Panc1 (cell line): ENCODE measurements at regions not wholly inside any gene's neighbourhood (a gene's known extent, or its start where the extent isn't known, plus 50 kb on each side); places are given as distances from the start of the nearest gene placed in this dataset.
A peak's percentile ranks its signal among the peaks of the same experiment; 100 is the strongest.

Experiments used
- ATAC-seq: fragments of 200-7000 bp; cut with Tn5 transposase; 2 replicates; pipeline ENCODE4 v1.9.1; 2020; ENCODE audit warnings: mild to moderate bottlenecking, moderate library complexity
- BruUV-seq: library from RNA; stranded (reverse); fragments of 400-500 nt; replicated peaks from 2 replicates; lab custom pipeline; 2021; lab: Mats Ljungman, UMichigan
- CTCF ChIA-PET: fragments of 300-600 bp; sonication (Branson Sonifier 250); formaldehyde crosslinking; loops from one replicate; lab custom pipeline; 2022; ENCODE audit warnings: antibody characterized with exemption; lab: Charles Lee
- POLR2A ChIA-PET: fragments of 300-600 bp; sonication (Branson Sonifier 250); formaldehyde crosslinking; loops from one replicate; lab custom pipeline; 2022; ENCODE audit warnings: antibody characterized with exemption; lab: Charles Lee
- DNase-seq: peaks from one replicate; pipeline ENCODE4 v3.0.0-alpha.2; 2010; ENCODE audit warnings: low read depth, low spot score
- H3K27ac ChIP-seq: 2 replicates; pipeline ENCODE4 v1.5.1; 2011; ENCODE audit warnings: mild to moderate bottlenecking, low read length, inconsistent platforms
- H3K27me3 ChIP-seq: fragments of 200-500 bp; sonication (Bioruptor generic); 2 replicates; pipeline ENCODE4 v1.6.0; 2014; ENCODE audit warnings: low read length, inconsistent platforms; ENCODE audit not compliant: control insufficient read depth, insufficient read depth
- H3K36me3 ChIP-seq: fragments of 200-500 bp; sonication (Bioruptor generic); 2 replicates; pipeline ENCODE4 v1.5.1; 2014; ENCODE audit warnings: inconsistent platforms, mild to moderate bottlenecking, low read length, moderate library complexity; ENCODE audit not compliant: control insufficient read depth, insufficient read depth
- H3K4me1 ChIP-seq: 2 replicates; pipeline ENCODE4 v1.5.1; 2011; ENCODE audit warnings: inconsistent platforms, mild to moderate bottlenecking, low read length, moderate library complexity; ENCODE audit not compliant: control insufficient read depth, insufficient read depth
- H3K4me3 ChIP-seq, 2 experiments: 2 replicates each; pipeline ENCODE4 v1.5.1; 2011 to 2012; ENCODE audit warnings: low read depth in 2 of 2, low read length in 2 of 2, mild to moderate bottlenecking in 2 of 2, inconsistent platforms in 1 of 2, moderate library complexity in 1 of 2
- H3K9me3 ChIP-seq: fragments of 200-500 bp; sonication (Bioruptor generic); 2 replicates; pipeline ENCODE4 v1.5.1; 2014; ENCODE audit warnings: low read depth, mild to moderate bottlenecking, inconsistent platforms, low read length, moderate library complexity; ENCODE audit not compliant: control insufficient read depth, insufficient read depth
- CTCF ChIP-seq: fragments of 450-650 bp; IDR thresholded peaks from 2 replicates; pipeline ENCODE4 v1.5.1; 2017; ENCODE audit warnings: mild to moderate bottlenecking
- POLR2AphosphoS5 ChIP-seq: IDR thresholded peaks from 2 replicates; pipeline ENCODE4 v1.6.1; 2012; ENCODE audit warnings: mild to moderate bottlenecking, low read depth, low read length, moderate library complexity
- REST ChIP-seq, 2 experiments: IDR thresholded peaks; 2 replicates each; pipeline ENCODE4 v1.6.1; 2011 to 2012; ENCODE audit warnings: low read depth in 2 of 2, control low read depth in 1 of 2, low read length in 1 of 2, mild to moderate bottlenecking in 1 of 2, moderate library complexity in 1 of 2; ENCODE audit not compliant: insufficient read depth in 1 of 2
- SIN3A ChIP-seq: IDR thresholded peaks from 2 replicates; pipeline ENCODE4 v1.6.1; 2012; ENCODE audit warnings: low read depth, mild to moderate bottlenecking, low read length, moderate library complexity, borderline replicate concordance; ENCODE audit not compliant: insufficient read depth
- TCF7L2 ChIP-seq: IDR thresholded peaks from 2 replicates; pipeline ENCODE4 v1.6.1; 2011; ENCODE audit warnings: mild to moderate bottlenecking, low read depth, low read length, inconsistent platforms
- in situ Hi-C: cut with HindIII; loops from 2 replicates; pipeline ENCODE4 v1.10.0; 2016; ENCODE audit warnings: low sequenced_read_pairs, low pct_unique_long_range_greater_than_20kb
- intact Hi-C: fragments of 100-400 bp; cut with micrococcal nuclease; formaldehyde crosslinking; loops from one replicate; pipeline ENCODE4 v1.10.0; 2022; ENCODE audit not compliant: unreplicated experiment

- ChIA-PET CTCF (no interaction called here), POLR2A (no interaction called here)
- no peak for ATAC-seq
- no TSS peak for BruUV-seq
- no peak overlapping the region for H3K4me3 ChIP-seq
- no peak overlapping the region for H3K27ac ChIP-seq
- H3K36me3 ChIP-seq = no peaks in the 10 kb centered on the region
- no peaks in the 10 kb centered on the region for H3K27me3 ChIP-seq
- H3K4me1 ChIP-seq = no peaks in the 10 kb centered on the region
- intact Hi-C loops = no loop called here
- in situ Hi-C loops = no loop called here
- H3K9me3 ChIP-seq = no peaks in the 10 kb centered on the region
- DNase-seq = no peak
- TF ChIP-seq CTCF (no peak), REST (IDR thresholded peaks at IDR 0.05; ENCODE audit: insufficient read depth in 1 of 2, low read depth in 2 of 2, low read length in 1 of 2) (no peak), SIN3A (no peak), TCF7L2 (no peak), POLR2AphosphoS5 (no peak)
Measured at GRCh38 chr10:14399641-14400040, 68.9 kb upstream of the FRMD4A start.

- BruUV-seq = no TSS peak
- Histone ChIP-seq H3K4me1 (no peaks in the 10 kb centered on the region), H3K27me3 (no peaks in the 10 kb centered on the region), H3K36me3 (no peaks in the 10 kb centered on the region), H3K27ac (no peak overlapping the region), H3K9me3 (no peaks in the 10 kb centered on the region), H3K4me3 (no peak overlapping the region)
- TF ChIP-seq SIN3A = no peak
- no peak for TF ChIP-seq CTCF
- no peak for TF ChIP-seq TCF7L2
- no peak for TF ChIP-seq REST (IDR thresholded peaks at IDR 0.05; ENCODE audit: insufficient read depth in 1 of 2, low read depth in 2 of 2, low read length in 1 of 2)
- no peak for TF ChIP-seq POLR2AphosphoS5
- CTCF ChIA-PET = interaction anchor here (0.6 kb wide), 1 partner anchor 11 kb away, joined by 5 read pairs; no protein-coding TSS in a partner anchor
- POLR2A ChIA-PET = no interaction called here
- intact Hi-C loops (no loop called here), in situ Hi-C loops (no loop called here)
- DNase-seq (no peak), ATAC-seq (peak; percentile 51; the same call in 1 of the 2 replicates)
Measured at GRCh38 chr10:14397066-14397465, 66.3 kb upstream of the FRMD4A start.
